Mesothelial cell of epicardium (in vitro differentiated cells): ENCODE measurements at regions not wholly inside any gene's neighbourhood (a gene's known extent, or its start where the extent isn't known, plus 50 kb on each side); places are given as distances from the start of the nearest gene placed in this dataset.

Source experiments
- DNase-seq, 2 experiments: peaks; one replicate each; pipeline ENCODE4 v3.0.0; 2021; ENCODE audit warnings: low spot score in 2 of 2; ENCODE audit not compliant: unreplicated experiment in 2 of 2
- H3K27ac Mint-ChIP-seq: 2 replicates; pipeline ENCODE4 v1.8.0; 2021; ENCODE audit warnings: mixed read lengths
- H3K27me3 Mint-ChIP-seq: 2 replicates; pipeline ENCODE4 v1.8.0; 2021; ENCODE audit warnings: low read depth, mixed read lengths
- H3K36me3 Mint-ChIP-seq: 2 replicates; pipeline ENCODE4 v1.8.0; 2021; ENCODE audit warnings: mixed read lengths
- H3K4me1 Mint-ChIP-seq: 2 replicates; pipeline ENCODE4 v1.8.0; 2021; ENCODE audit warnings: mixed read lengths
- H3K4me3 Mint-ChIP-seq: 2 replicates; pipeline ENCODE4 v1.8.0; 2021; ENCODE audit warnings: mild to moderate bottlenecking, moderate library complexity, mixed read lengths
- H3K9me3 Mint-ChIP-seq: 2 replicates; pipeline ENCODE4 v1.8.0; 2021; ENCODE audit warnings: mixed read lengths
- TF ChIP-seq, protein P1 (sequence below): fragments of 200-600 bp; sonication (generic); IDR thresholded peaks from one replicate; pipeline ENCODE4 v1.5.0; 2021; ENCODE audit warnings: antibody characterized with exemption; ENCODE audit not compliant: unreplicated experiment

DNA sequence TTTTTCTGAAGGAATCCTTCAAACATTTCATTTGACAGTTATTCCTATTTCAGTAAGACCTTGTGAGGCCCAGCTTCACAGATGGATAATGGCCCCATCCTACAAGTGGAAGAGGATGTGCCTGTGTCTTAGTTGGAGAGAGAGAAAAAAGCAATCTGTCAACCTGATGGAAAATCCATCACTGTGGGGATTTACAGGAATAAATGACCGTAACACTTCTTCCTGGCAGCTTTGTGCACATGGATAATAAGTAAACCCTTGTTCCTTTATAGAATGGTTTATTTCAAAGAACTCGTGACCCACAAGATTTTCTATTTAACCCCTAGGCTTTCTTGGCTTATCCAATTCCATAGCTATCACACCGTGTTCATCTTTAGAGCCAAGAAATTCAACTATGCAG lies 121.4 kb upstream of the PCED1B start:
- H3K36me3 Mint-ChIP-seq = no peaks in the 10 kb centered on the region
- H3K27me3 Mint-ChIP-seq = no peaks in the 10 kb centered on the region
- TF ChIP-seq, protein P1, sequence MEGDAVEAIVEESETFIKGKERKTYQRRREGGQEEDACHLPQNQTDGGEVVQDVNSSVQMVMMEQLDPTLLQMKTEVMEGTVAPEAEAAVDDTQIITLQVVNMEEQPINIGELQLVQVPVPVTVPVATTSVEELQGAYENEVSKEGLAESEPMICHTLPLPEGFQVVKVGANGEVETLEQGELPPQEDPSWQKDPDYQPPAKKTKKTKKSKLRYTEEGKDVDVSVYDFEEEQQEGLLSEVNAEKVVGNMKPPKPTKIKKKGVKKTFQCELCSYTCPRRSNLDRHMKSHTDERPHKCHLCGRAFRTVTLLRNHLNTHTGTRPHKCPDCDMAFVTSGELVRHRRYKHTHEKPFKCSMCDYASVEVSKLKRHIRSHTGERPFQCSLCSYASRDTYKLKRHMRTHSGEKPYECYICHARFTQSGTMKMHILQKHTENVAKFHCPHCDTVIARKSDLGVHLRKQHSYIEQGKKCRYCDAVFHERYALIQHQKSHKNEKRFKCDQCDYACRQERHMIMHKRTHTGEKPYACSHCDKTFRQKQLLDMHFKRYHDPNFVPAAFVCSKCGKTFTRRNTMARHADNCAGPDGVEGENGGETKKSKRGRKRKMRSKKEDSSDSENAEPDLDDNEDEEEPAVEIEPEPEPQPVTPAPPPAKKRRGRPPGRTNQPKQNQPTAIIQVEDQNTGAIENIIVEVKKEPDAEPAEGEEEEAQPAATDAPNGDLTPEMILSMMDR = no peak
- peaks cover 10% of the 10 kb centered on the region for H3K4me1 Mint-ChIP-seq
- H3K27ac Mint-ChIP-seq = no peak overlapping the region
- no peaks in the 10 kb centered on the region for H3K9me3 Mint-ChIP-seq
- H3K4me3 Mint-ChIP-seq = no peak overlapping the region
- no peak for DNase-seq

DNA sequence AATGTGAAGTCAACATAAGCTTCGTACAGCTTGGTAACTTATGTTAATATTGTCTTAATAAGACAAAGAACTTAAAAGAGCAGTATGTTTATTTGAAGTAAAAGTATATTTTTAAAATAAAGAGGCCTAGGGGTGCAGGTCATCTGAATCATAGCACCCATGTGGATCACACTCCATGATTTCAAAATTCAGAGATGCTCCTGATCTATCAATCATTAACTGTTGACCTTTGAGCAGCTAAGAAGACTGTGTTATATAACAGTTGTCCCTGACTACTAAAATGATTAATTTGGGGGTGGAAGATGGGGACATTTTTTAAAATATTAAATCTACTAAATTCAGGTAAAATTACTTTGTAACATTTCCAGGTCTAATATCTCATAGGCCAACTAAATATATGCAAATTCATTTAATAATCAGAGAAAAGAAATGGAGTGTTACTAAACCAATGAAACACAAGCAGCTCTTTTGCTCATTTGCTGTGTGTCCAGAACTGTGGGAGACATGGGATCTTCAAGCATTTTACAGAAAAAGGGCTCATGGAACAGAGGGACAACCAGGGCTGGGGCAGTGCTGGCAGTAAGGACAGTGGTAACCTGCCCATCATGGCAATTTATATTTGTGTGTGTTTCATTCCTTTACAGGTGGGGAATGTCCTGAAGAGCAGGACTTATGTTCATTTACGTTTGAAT lies 120.7 kb upstream of the PCED1B start:
- Mint-ChIP-seq H3K27me3 (no peaks in the 10 kb centered on the region), H3K36me3 (no peaks in the 10 kb centered on the region), H3K4me1 (peaks cover 10% of the 10 kb centered on the region), H3K27ac (no peak overlapping the region), H3K4me3 (no peak overlapping the region), H3K9me3 (no peaks in the 10 kb centered on the region)
- DNase-seq = no peak
- TF ChIP-seq, protein P1 = no peak

DNA sequence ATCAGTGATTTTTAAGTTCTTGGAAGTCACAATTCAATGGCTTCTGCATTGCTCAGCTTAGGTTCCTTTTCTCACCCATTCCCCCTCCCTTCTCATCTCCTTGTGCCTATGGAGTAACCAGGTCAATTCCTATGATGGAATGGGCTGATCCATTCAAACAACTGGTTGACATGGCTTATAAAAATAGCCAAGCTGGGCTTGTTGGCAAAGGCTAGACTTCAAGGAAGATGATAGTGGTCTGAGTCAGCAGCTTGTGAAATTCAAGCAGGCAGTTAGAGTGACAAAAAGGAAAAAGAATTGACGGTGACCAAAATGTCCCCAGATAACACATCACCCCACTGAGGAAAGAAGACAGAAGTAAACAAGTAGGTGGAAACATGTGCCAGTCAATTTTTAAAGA lies 119.9 kb upstream of the PCED1B start:
- TF ChIP-seq, protein P1 = no peak
- Mint-ChIP-seq H3K27me3 (no peaks in the 10 kb centered on the region), H3K4me3 (no peak overlapping the region), H3K36me3 (no peaks in the 10 kb centered on the region), H3K9me3 (no peaks in the 10 kb centered on the region), H3K27ac (no peak overlapping the region), H3K4me1 (peaks cover 18% of the 10 kb centered on the region)
- DNase-seq = no peak

DNA sequence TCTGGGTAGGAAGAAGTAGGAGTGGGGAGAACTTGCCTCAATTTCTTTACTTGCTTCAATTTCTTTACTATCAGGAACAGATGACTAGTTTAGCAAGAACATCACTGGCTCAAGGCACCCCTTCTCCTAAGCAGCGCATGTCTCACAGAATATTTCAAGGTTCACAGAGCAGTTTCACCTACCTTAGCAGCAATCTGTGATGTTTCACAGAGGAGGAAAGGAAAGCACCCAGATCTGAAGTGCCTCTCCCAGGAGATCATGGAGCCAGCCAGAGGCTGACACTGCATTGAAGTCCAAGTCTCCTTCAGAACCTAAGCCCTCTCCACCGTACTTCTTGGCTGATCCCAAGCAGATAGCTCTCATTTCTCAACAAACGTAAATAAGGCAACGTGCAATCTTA lies 118.7 kb upstream of the PCED1B start:
- TF ChIP-seq, protein P1 = no peak
- Mint-ChIP-seq H3K9me3 (no peaks in the 10 kb centered on the region), H3K36me3 (no peaks in the 10 kb centered on the region), H3K4me1 (peaks cover 26% of the 10 kb centered on the region), H3K27me3 (no peaks in the 10 kb centered on the region), H3K4me3 (no peak overlapping the region), H3K27ac (no peak overlapping the region)
- no peak for DNase-seq

DNA sequence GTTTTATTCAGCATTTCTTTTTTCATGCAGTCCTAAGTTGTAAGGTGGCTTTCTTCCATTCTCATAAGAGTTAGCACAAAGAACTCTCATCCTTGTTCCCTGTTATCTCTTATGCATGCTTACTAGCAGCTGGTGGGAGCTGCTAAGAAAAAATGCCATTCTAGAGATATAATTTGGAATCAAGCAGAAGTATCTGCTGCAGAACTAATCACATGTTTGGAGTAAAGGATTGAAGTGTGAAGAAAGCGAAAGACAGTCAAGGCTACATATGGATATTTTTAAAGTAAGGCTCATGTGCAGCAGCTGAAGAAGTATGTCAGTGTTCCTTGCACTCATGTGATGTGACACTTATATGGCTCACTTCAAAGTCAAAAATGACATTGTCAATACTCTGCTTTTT lies 116.2 kb upstream of the PCED1B start:
- no peaks in the 10 kb centered on the region for H3K27me3 Mint-ChIP-seq
- H3K36me3 Mint-ChIP-seq = no peaks in the 10 kb centered on the region
- H3K9me3 Mint-ChIP-seq = no peaks in the 10 kb centered on the region
- no peak overlapping the region for H3K27ac Mint-ChIP-seq
- DNase-seq = no peak
- H3K4me3 Mint-ChIP-seq = no peak overlapping the region
- H3K4me1 Mint-ChIP-seq = peaks cover 26% of the 10 kb centered on the region
- TF ChIP-seq, protein P1 = no peak
